GM12864 (cell line): ENCODE measurements at regions not wholly inside any gene's neighbourhood (a gene's known extent, or its start where the extent isn't known, plus 50 kb on each side); places are given as distances from the start of the nearest gene placed in this dataset.
A peak's percentile ranks its signal among the peaks of the same experiment; 100 is the strongest.
"Not testable (repeated sequence)": the region's sequence is repeated elsewhere in the genome, so short reads cannot be mapped to it uniquely, and the experiment has no call there.

ENCODE experiments used
- DNase-seq: peaks from one replicate; pipeline ENCODE4 v3.0.0-alpha.2; 2011; ENCODE audit warnings: low read depth
- H3K4me3 ChIP-seq: 2 replicates; pipeline ENCODE4 v1.5.1; 2011; ENCODE audit warnings: mild to moderate bottlenecking, low read depth, low read length, control low read depth
- TF ChIP-seq, protein P1 (sequence below): IDR thresholded peaks from 2 replicates; pipeline ENCODE4 v1.5.1; 2011; ENCODE audit warnings: low read depth, mild to moderate bottlenecking, moderate library complexity, low read length, control low read depth, inconsistent platforms; ENCODE audit errors: missing control alignments

DNA sequence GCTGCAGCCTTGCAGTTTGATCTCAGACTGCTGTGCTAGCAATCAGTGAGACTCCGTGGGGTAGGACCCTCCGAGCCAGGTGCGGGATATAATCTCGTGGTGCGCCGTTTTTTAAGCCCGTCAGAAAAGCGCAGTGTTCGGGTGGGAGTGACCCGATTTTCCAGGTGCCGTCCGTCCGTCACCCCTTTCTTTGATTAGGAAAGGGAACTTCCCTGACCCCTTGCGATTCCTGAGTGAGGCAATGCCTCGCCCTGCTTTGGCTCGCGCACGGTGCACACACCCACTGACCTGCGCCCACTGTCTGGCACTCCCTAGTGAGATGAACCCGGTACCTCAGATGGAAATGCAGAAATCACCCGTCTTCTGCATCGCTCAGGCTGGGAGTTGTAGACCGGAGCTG is 203.2 kb downstream of the SNCAIP start:
- H3K4me3 ChIP-seq, DNase-seq: not testable (repeated sequence)

DNA sequence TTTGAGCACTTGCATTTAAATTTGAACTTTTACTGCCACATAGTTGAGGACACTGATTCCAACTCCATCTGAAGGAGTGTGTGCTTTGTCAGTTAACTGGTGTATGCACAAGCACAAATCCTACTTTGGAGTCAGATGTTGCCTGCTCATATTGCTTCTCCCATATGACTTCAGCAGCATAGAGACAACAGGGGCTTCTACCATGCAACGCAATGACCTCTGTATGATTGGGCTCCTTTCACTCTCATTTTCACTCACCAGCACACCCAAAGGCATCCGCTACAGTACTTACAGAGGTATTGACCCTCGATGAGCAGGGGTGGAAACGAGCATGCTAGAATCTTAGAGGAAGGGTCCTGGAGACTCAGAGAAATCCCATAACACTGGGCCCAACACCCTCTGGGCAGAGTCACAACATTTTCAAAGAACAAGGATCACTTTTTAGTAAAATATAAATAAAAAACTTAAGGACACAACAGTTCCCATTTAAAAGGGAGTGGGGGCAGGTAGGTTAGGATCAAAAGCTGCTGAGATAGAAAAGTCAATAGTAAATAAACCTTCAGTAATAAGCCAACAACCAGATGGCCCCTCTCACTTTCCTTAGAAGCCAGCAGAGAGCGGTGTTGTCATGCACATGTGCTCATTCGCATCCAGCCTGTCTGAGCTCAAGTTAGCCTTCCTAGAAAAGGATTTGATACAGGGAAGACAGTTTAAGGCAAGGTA is 203.8 kb downstream of the SNCAIP start:
- H3K4me3 ChIP-seq: no peak overlapping the region
- TF ChIP-seq, protein P1, sequence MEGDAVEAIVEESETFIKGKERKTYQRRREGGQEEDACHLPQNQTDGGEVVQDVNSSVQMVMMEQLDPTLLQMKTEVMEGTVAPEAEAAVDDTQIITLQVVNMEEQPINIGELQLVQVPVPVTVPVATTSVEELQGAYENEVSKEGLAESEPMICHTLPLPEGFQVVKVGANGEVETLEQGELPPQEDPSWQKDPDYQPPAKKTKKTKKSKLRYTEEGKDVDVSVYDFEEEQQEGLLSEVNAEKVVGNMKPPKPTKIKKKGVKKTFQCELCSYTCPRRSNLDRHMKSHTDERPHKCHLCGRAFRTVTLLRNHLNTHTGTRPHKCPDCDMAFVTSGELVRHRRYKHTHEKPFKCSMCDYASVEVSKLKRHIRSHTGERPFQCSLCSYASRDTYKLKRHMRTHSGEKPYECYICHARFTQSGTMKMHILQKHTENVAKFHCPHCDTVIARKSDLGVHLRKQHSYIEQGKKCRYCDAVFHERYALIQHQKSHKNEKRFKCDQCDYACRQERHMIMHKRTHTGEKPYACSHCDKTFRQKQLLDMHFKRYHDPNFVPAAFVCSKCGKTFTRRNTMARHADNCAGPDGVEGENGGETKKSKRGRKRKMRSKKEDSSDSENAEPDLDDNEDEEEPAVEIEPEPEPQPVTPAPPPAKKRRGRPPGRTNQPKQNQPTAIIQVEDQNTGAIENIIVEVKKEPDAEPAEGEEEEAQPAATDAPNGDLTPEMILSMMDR: peak; percentile 58
- DNase-seq: no peak

DNA sequence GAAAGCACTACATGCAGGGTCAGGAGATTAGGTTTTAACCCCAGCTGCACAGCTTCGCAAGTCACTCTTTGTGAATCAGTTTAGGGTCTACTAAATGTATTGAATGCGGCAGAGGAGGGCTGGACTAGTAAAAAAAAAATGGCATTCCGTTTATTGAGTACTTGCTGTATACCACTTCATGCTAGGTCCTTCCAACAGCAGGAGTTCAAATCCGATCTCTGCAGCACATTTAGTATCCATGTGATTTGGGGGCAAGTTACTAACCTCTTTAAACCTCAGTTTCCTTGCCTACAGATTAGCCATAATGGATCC is 204.4 kb downstream of the SNCAIP start:
- TF ChIP-seq, protein P1: no peak
- no peak for DNase-seq
- H3K4me3 ChIP-seq: no peak overlapping the region

DNA sequence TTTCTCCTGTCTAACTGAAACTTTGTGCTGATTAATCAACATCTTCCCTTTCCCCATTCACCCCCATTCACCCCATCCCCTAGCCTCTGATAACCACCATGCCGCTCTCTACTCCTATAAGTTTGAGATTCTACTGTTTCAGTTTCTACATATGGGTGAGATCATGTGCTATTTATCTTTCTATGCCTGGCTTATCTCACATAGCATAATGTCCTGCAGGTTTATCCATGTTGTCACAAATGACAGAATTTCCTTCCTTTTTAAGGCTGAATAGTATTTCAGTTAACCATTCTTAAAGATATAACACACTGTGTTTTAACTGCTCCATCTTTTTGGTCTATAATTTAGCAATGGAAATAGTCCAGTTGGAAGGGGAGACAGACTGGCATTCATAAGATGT is 205.1 kb downstream of the SNCAIP start:
- no peak for DNase-seq
- no peak overlapping the region for H3K4me3 ChIP-seq
- TF ChIP-seq, protein P1: no peak

DNA sequence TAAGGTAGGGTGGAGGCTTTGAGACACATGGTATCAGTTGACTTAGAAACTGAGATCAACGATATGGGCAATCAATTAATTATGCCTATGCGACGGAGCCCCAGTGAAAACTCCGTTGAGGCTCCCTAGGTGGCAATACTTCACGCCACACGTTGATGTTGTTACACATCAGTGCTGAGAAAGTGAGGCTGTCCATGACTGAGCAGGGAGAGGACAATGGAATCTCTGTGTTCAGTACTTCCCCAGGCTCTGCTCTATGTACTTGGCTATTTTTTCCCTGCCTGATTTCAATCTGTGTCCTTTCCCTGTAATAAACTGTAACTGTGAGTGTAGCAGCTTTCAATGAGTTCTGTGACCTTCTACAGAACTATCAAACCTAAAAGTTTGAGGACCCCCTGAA is 211.7 kb downstream of the SNCAIP start:
- TF ChIP-seq, protein P1: no peak
- H3K4me3 ChIP-seq: no peak overlapping the region
- DNase-seq: no peak

DNA sequence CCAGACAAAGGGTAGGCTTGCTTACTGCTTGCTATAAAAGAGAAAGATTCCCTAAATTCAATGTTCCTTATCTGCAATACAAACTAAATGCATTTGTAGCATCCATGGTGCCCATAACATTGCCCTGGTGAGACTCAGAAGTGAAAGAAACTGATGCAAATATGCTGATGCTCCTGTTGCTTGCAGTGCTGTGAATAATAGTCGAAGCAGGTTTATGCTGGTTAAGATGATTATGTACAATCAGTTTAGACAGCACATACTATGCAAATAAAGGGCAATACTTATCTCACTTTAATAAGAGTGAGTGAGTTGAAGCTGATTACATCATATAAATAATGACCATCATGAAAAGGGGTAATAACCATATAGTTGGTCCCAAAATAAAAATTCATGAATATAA is 215.5 kb downstream of the SNCAIP start:
- TF ChIP-seq, protein P1: no peak
- no peak for DNase-seq
- H3K4me3 ChIP-seq: no peak overlapping the region

DNA sequence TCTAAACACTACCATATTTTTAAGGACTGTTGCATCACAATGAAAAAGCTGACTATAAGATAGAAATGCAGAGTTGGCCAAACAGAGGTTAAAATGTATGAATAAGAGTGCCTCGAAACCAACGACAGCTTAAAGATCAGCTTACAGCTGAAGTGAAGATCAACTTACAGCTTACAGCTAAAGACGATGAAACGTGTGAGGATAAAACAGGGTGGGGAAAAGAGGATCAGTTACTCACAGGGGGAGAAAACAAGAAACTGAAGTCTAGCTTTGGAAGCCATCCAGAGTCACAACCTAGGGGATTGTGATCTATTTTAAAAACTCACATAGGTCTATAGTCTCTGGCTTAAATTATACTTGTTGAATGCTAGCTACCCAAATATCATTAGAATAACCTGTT is 220.0 kb downstream of the SNCAIP start:
- no peak overlapping the region for H3K4me3 ChIP-seq
- no peak for DNase-seq

More for the DNA sequence above, 220.0 kb downstream of the SNCAIP start:
- TF ChIP-seq, protein P1: no peak
